ENCODE measurements at regions not wholly inside any gene's neighbourhood (a gene's known extent, or its start where the extent isn't known, plus 50 kb on each side); places are given as distances from the start of the nearest gene placed in this dataset.

DNA sequence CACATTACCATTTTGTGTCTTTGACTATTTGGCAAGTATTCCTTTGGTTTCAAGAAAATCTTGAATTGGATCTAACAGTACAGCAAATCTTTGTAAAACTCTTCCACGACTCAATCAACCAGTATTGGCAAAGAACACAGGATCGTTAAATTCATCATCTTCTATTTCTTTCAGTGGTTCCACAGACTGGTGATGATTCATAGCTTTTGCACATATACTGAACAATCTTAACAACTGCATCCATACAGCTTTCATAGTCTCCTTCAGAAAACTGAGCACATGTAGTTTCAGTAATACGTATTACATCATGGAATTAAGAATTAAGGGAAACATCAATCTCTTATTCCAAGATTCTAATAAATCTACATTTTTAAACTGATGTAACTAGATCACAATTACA is 91.6 kb upstream of the LIPC start:
- H3K4me1 ChIP-seq (ENCODE audit: control insufficient read depth in 1 of 2, insufficient read depth in 2 of 2, low read length in 2 of 2) = no peaks in the 10 kb centered on the region
- TF ChIP-seq EGR1 (IDR thresholded peaks at IDR 0.05; ENCODE audit: low read depth) (no peak), CTCF (IDR thresholded peaks at IDR 0.05 in 2 of 3, conservative IDR thresholded peaks at IDR 0.05 in 1 of 3; ENCODE audit: borderline replicate concordance in 1 of 3, insufficient read depth in 1 of 3, low read depth in 2 of 3, low read length in 2 of 3) (no peak)
- no peaks in the 10 kb centered on the region for H3K9me3 ChIP-seq (ENCODE audit: control insufficient read depth in 1 of 2, insufficient read depth in 1 of 2, low read depth in 1 of 2, low read length in 2 of 2)
- no peak overlapping the region for H3K27ac ChIP-seq (ENCODE audit: low read depth, low read length)
- H2AFZ ChIP-seq (ENCODE audit: low read depth, low read length, poor library complexity, severe bottlenecking) = no peak overlapping the region
- DNase-seq (ENCODE audit: low read depth, low spot score) = no peak
- ATAC-seq = no peak
- BruUV-seq (replicated peaks) = no TSS peak
- H3K9ac ChIP-seq (ENCODE audit: low read length) = no peak overlapping the region
- H3K4me3 ChIP-seq (replicated peaks in 1 of 2; ENCODE audit: low read depth in 1 of 2, low read length in 2 of 2) = no peak overlapping the region
- H3K9me2 ChIP-seq (ENCODE audit: insufficient read depth) = no peaks in the 10 kb centered on the region
- POLR2A ChIA-PET = interaction anchor here (2.0 kb wide), 1 partner anchor 8 kb away, joined by 9 read pairs; no protein-coding TSS in a partner anchor
- H3K4me2 ChIP-seq (ENCODE audit: low read length) = no peak overlapping the region
- H3K79me2 ChIP-seq (ENCODE audit: insufficient read depth, low read length) = no peaks in the 10 kb centered on the region
- no peaks in the 10 kb centered on the region for H4K20me1 ChIP-seq (ENCODE audit: insufficient read depth)
- H3K27me3 ChIP-seq (ENCODE audit: insufficient read depth, low read length) = no peaks in the 10 kb centered on the region
- RAD21 ChIA-PET (ENCODE audit: low non-redundant PET in 1 of 2, low total read pairs in 2 of 2, uncharacterized antibody in 2 of 2, unreplicated experiment in 2 of 2) = no interaction called here
- CTCF ChIA-PET = no interaction called here
- H3K36me3 ChIP-seq (ENCODE audit: control insufficient read depth in 1 of 2, insufficient read depth in 2 of 2, low read length in 2 of 2) = no peaks in the 10 kb centered on the region
- intact Hi-C loops (cut with micrococcal nuclease) = no loop called here

DNA sequence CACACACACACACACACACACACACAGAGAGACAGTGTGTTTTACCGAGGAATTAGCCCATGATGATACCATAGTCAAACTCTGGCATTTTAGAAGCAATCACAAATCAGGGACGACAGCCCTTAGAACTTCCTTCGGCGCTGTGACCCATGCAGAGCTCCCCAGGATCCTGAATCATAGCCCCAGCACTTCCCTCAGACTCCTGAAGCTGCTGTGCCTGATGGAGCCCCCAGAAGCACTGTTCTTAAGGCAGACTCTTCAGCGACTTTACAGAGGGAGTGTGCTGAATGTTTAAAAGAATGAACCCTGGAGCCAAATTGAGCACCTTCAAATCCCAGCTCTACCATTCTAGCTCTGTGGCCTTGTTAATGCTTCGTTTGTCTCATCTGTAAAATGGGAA is 89.3 kb upstream of the LIPC start:
- H2AFZ ChIP-seq (ENCODE audit: low read depth, low read length, poor library complexity, severe bottlenecking) = no peak overlapping the region
- intact Hi-C loops (cut with micrococcal nuclease) = no loop called here
- no peaks in the 10 kb centered on the region for H3K9me2 ChIP-seq (ENCODE audit: insufficient read depth)
- no peaks in the 10 kb centered on the region for H4K20me1 ChIP-seq (ENCODE audit: insufficient read depth)
- CTCF ChIA-PET = no interaction called here
- RAD21 ChIA-PET (ENCODE audit: low non-redundant PET in 1 of 2, low total read pairs in 2 of 2, uncharacterized antibody in 2 of 2, unreplicated experiment in 2 of 2) = no interaction called here
- no peak overlapping the region for H3K4me3 ChIP-seq (replicated peaks in 1 of 2; ENCODE audit: low read depth in 1 of 2, low read length in 2 of 2)
- POLR2A ChIA-PET = no interaction called here
- DNase-seq (ENCODE audit: low read depth, low spot score) (no peak), ATAC-seq (no peak)
- no peaks in the 10 kb centered on the region for H3K4me1 ChIP-seq (ENCODE audit: control insufficient read depth in 1 of 2, insufficient read depth in 2 of 2, low read length in 2 of 2)
- H3K9me3 ChIP-seq (ENCODE audit: control insufficient read depth in 1 of 2, insufficient read depth in 1 of 2, low read depth in 1 of 2, low read length in 2 of 2) = no peaks in the 10 kb centered on the region
- no TSS peak for BruUV-seq (replicated peaks)
- H3K27ac ChIP-seq (ENCODE audit: low read depth, low read length) = no peak overlapping the region
- no peaks in the 10 kb centered on the region for H3K79me2 ChIP-seq (ENCODE audit: insufficient read depth, low read length)
- H3K4me2 ChIP-seq (ENCODE audit: low read length) = no peak overlapping the region
- H3K27me3 ChIP-seq (ENCODE audit: insufficient read depth, low read length) = no peaks in the 10 kb centered on the region
- no peak overlapping the region for H3K9ac ChIP-seq (ENCODE audit: low read length)
- no peaks in the 10 kb centered on the region for H3K36me3 ChIP-seq (ENCODE audit: control insufficient read depth in 1 of 2, insufficient read depth in 2 of 2, low read length in 2 of 2)
- TF ChIP-seq SIN3A (IDR thresholded peaks at IDR 0.05; ENCODE audit: low read depth) (no peak), SP1 (IDR thresholded peaks at IDR 0.05; ENCODE audit: low read depth) (no peak), SRF (IDR thresholded peaks at IDR 0.05; ENCODE audit: low read depth) (no peak), FOSL1 (IDR thresholded peaks at IDR 0.05; ENCODE audit: low read depth) (no peak), CTCF (IDR thresholded peaks at IDR 0.05 in 2 of 3, conservative IDR thresholded peaks at IDR 0.05 in 1 of 3; ENCODE audit: borderline replicate concordance in 1 of 3, insufficient read depth in 1 of 3, low read depth in 2 of 3, low read length in 2 of 3) (no peak), ELF1 (IDR thresholded peaks at IDR 0.05; ENCODE audit: borderline replicate concordance, low read depth) (no peak), EZH2phosphoT487 (IDR thresholded peaks at IDR 0.05; ENCODE audit: borderline replicate concordance) (no peak), YY1 (IDR thresholded peaks at IDR 0.05; ENCODE audit: extremely low read depth, insufficient replicate concordance, low read depth, low read length) (no peak), CBX3 (IDR thresholded peaks at IDR 0.05; ENCODE audit: low read depth) (no peak), CEBPB (IDR thresholded peaks at IDR 0.05; ENCODE audit: low read depth) (no peak), POLR2A (IDR thresholded peaks at IDR 0.05; ENCODE audit: borderline replicate concordance, extremely low read depth, insufficient read depth, insufficient read length) (no peak), RAD21 (IDR thresholded peaks at IDR 0.05; ENCODE audit: low read depth) (no peak), ZFX (IDR thresholded peaks at IDR 0.05) (no peak), ZBTB33 (IDR thresholded peaks at IDR 0.05; ENCODE audit: extremely low read depth, insufficient replicate concordance, low read length) (no peak)
- TF ChIP-seq, protein P1, sequence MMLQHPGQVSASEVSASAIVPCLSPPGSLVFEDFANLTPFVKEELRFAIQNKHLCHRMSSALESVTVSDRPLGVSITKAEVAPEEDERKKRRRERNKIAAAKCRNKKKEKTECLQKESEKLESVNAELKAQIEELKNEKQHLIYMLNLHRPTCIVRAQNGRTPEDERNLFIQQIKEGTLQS (IDR thresholded peaks at IDR 0.05) = no peak

All from HCT116 (cell line).